Neural progenitor cell (in vitro differentiated cells): ENCODE measurements at regions not wholly inside any gene's neighbourhood (a gene's known extent, or its start where the extent isn't known, plus 50 kb on each side); places are given as distances from the start of the nearest gene placed in this dataset.

Experiments
- DNase-seq: peaks from one replicate; pipeline ENCODE4 v3.0.0-alpha.2; 2016; ENCODE audit warnings: low spot score
- H2AFZ ChIP-seq: fragments of 200-600 bp; sonication (generic); replicated peaks from 2 replicates; pipeline ENCODE4 v1.6.1; 2016; ENCODE audit warnings: antibody characterized with exemption
- H3F3A ChIP-seq: fragments of 200-600 bp; sonication (generic); 2 replicates; pipeline ENCODE4 v1.6.1; 2016; ENCODE audit warnings: antibody characterized with exemption, low read depth
- H3K27ac ChIP-seq: fragments of 200-600 bp; sonication (generic); 2 replicates; pipeline ENCODE4 v1.5.1; 2016; ENCODE audit warnings: mild to moderate bottlenecking
- H3K27me3 ChIP-seq: fragments of 200-600 bp; sonication (generic); 2 replicates; pipeline ENCODE4 v1.6.1; 2016; ENCODE audit warnings: mild to moderate bottlenecking, moderate library complexity
- H3K36me3 ChIP-seq: fragments of 200-600 bp; sonication (generic); 2 replicates; pipeline ENCODE4 v1.5.1; 2016
- H3K4me1 ChIP-seq: fragments of 200-600 bp; sonication (generic); 2 replicates; pipeline ENCODE4 v1.6.1; 2016; ENCODE audit warnings: mixed run types
- H3K4me2 ChIP-seq: fragments of 200-600 bp; sonication (generic); 2 replicates; pipeline ENCODE4 v1.6.1; 2016
- H3K4me3 ChIP-seq: fragments of 200-600 bp; sonication (generic); 2 replicates; pipeline ENCODE4 v1.5.1; 2016
- H3K79me2 ChIP-seq: fragments of 200-600 bp; sonication (generic); 2 replicates; pipeline ENCODE4 v1.6.1; 2016; ENCODE audit warnings: low read depth
- H3K9ac ChIP-seq: fragments of 200-600 bp; sonication (generic); 2 replicates; pipeline ENCODE4 v1.6.1; 2016
- H3K9me3 ChIP-seq: fragments of 200-600 bp; sonication (generic); 2 replicates; pipeline ENCODE4 v1.5.1; 2016; ENCODE audit warnings: low read depth
- H4K20me1 ChIP-seq: fragments of 200-600 bp; sonication (generic); 2 replicates; pipeline ENCODE4 v1.6.1; 2016; ENCODE audit warnings: low read depth
- H3K27ac Mint-ChIP-seq: 3 replicates; pipeline ENCODE4 v1.8.0; 2021; ENCODE audit warnings: mixed read lengths
- H3K27me3 Mint-ChIP-seq: 2 replicates; pipeline ENCODE4 v1.8.0; 2022; ENCODE audit warnings: low read depth, mild to moderate bottlenecking, inconsistent platforms, moderate library complexity, mixed read lengths; ENCODE audit not compliant: insufficient read depth
- H3K36me3 Mint-ChIP-seq: 3 replicates; pipeline ENCODE4 v1.8.0; 2021; ENCODE audit warnings: mixed read lengths
- H3K4me1 Mint-ChIP-seq: 3 replicates; pipeline ENCODE4 v1.8.0; 2021; ENCODE audit warnings: mixed read lengths
- H3K4me3 Mint-ChIP-seq: 3 replicates; pipeline ENCODE4 v1.8.0; 2021; ENCODE audit warnings: mild to moderate bottlenecking, moderate library complexity, mixed read lengths
- H3K9me3 Mint-ChIP-seq: 3 replicates; pipeline ENCODE4 v1.8.0; 2020; ENCODE audit warnings: mixed read lengths
- CTCF ChIP-seq: fragments of 200-600 bp; sonication (generic); IDR thresholded peaks from 2 replicates; pipeline ENCODE4 v1.5.1; 2017; ENCODE audit warnings: antibody characterized with exemption, mild to moderate bottlenecking
- EZH2 ChIP-seq: fragments of 200-600 bp; sonication (generic); IDR thresholded peaks from 2 replicates; pipeline ENCODE4 v1.6.1; 2017; ENCODE audit warnings: antibody characterized with exemption, mild to moderate bottlenecking, moderate library complexity
- EZH2phosphoT487 ChIP-seq: fragments of 200-600 bp; sonication (generic); IDR thresholded peaks from 2 replicates; pipeline ENCODE4 v1.6.1; 2017; ENCODE audit warnings: antibody characterized with exemption

GRCh38 chr1:113320972-113321680, 69.2 kb upstream of the MAGI3 start:
- Histone ChIP-seq H3K36me3 (no peaks in the 10 kb centered on the region), H3K27me3 (no peaks in the 10 kb centered on the region), H3K9me3 (no peaks in the 10 kb centered on the region), H2AFZ (no peak overlapping the region), H3K4me2 (no peak overlapping the region), H3K79me2 (no peaks in the 10 kb centered on the region), H3F3A (no peaks in the 10 kb centered on the region), H3K27ac (no peak overlapping the region), H3K4me3 (no peak overlapping the region), H4K20me1 (no peaks in the 10 kb centered on the region), H3K4me1 (no peaks in the 10 kb centered on the region), H3K9ac (no peak overlapping the region)
- no peak for DNase-seq
- no peaks in the 10 kb centered on the region for H3K9me3 Mint-ChIP-seq
- H3K4me1 Mint-ChIP-seq, result no peaks in the 10 kb centered on the region
- H3K4me3 Mint-ChIP-seq, result no peak overlapping the region
- no peak overlapping the region for H3K27ac Mint-ChIP-seq
- no peaks in the 10 kb centered on the region for H3K36me3 Mint-ChIP-seq
- no peaks in the 10 kb centered on the region for H3K27me3 Mint-ChIP-seq
- TF ChIP-seq CTCF, result no peak
- TF ChIP-seq EZH2, result no peak
- TF ChIP-seq EZH2phosphoT487, result no peak

- H3K4me3 ChIP-seq, result no peak overlapping the region
- Mint-ChIP-seq H3K36me3 (no peaks in the 10 kb centered on the region), H3K27ac (no peak overlapping the region), H3K4me1 (no peaks in the 10 kb centered on the region), H3K4me3 (no peak overlapping the region), H3K9me3 (no peaks in the 10 kb centered on the region), H3K27me3 (no peaks in the 10 kb centered on the region)
- no peak overlapping the region for H2AFZ ChIP-seq
- no peak overlapping the region for H3K4me2 ChIP-seq
- DNase-seq, result no peak
- H4K20me1 ChIP-seq, result no peaks in the 10 kb centered on the region
- H3K9me3 ChIP-seq, result no peaks in the 10 kb centered on the region
- TF ChIP-seq EZH2 (no peak), EZH2phosphoT487 (no peak), CTCF (no peak)
- no peaks in the 10 kb centered on the region for H3K36me3 ChIP-seq
- no peaks in the 10 kb centered on the region for H3K4me1 ChIP-seq
- no peak overlapping the region for H3K9ac ChIP-seq
- no peaks in the 10 kb centered on the region for H3K27me3 ChIP-seq
- no peak overlapping the region for H3K27ac ChIP-seq
- no peaks in the 10 kb centered on the region for H3F3A ChIP-seq
- no peaks in the 10 kb centered on the region for H3K79me2 ChIP-seq
Observed at GRCh38 chr1:113321771-113322387, 68.4 kb upstream of the MAGI3 start.

GRCh38 chr1:113322439-113322838, 67.9 kb upstream of the MAGI3 start:
- Histone ChIP-seq H3K27me3 (no peaks in the 10 kb centered on the region), H4K20me1 (no peaks in the 10 kb centered on the region), H3K36me3 (no peaks in the 10 kb centered on the region), H3K4me2 (no peak overlapping the region), H3K79me2 (no peaks in the 10 kb centered on the region), H3K4me1 (no peaks in the 10 kb centered on the region), H3K9ac (no peak overlapping the region), H3K9me3 (no peaks in the 10 kb centered on the region), H3F3A (no peaks in the 10 kb centered on the region), H2AFZ (no peak overlapping the region), H3K4me3 (no peak overlapping the region), H3K27ac (no peak overlapping the region)
- H3K4me1 Mint-ChIP-seq, result no peaks in the 10 kb centered on the region
- H3K27ac Mint-ChIP-seq, result no peak overlapping the region
- TF ChIP-seq EZH2, result no peak
- TF ChIP-seq CTCF, result no peak
- TF ChIP-seq EZH2phosphoT487, result no peak
- no peak for DNase-seq
- H3K27me3 Mint-ChIP-seq, result no peaks in the 10 kb centered on the region
- H3K36me3 Mint-ChIP-seq, result no peaks in the 10 kb centered on the region
- H3K4me3 Mint-ChIP-seq, result no peak overlapping the region
- no peaks in the 10 kb centered on the region for H3K9me3 Mint-ChIP-seq
